GM18511 (cell line): ENCODE measurements at regions not wholly inside any gene's neighbourhood (a gene's known extent, or its start where the extent isn't known, plus 50 kb on each side); places are given as distances from the start of the nearest gene placed in this dataset.

Experiments
- ATAC-seq: cut with Tn5 transposase; IDR thresholded peaks from one replicate; pipeline ENCODE4 v1.9.1; 2021; ENCODE audit warnings: mild to moderate bottlenecking, moderate library complexity; ENCODE audit not compliant: unreplicated experiment

DNA sequence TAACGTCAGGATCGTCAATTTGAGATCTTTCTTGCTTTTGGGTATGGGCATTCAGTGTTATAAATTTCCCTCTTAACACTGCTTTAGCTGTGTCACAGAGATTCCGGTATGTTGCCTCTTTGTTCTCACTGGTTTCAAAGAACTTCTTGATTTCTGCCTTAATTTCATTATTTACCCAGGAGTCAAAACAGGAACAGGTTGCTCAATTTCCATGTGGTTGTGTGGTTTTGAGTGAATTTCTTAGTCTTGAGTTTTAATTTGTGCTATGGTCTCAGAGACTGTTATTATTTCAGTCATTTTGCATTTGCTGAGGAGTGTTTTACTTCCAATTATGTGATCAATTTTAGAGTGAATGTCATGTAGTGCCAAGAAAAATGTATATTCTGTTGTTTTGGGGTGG is 153.1 kb downstream of the PCDH17 start:
- no peak for ATAC-seq

DNA sequence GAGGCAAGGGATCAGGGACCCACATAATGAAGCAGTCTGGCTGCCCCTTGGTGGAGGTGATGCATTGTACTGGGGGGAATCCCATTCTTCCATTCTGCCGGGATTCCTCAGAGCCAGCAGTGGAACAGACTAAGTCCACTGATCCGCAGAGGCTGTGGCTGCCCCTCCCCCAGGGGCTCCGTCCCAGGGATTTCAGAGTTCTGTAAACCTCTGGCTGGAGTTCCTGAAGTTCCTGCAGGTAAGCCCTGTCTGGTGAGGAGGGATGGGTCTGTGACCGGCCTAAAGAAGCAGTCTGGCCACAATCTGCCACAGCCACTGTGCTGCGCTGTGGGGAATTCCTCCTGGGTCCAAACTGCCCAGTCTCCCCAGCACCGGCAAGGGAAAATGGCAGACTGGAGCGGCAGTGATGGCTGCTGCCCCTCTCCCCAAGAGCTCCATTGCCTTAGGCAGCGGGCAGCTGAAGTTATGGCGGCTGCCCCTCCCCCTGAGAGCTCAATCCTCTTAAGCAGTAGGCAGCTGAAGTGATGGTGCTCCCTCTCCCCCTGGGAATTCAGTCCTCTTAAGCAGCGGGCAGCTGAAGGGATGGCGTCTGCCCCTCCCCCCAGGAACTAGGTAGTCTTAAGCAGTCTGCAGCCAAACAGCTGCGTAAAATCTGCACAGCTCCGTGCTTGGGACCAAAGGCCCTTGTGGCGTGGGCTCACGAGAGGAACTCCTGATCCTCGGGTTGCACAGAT is 155.7 kb downstream of the PCDH17 start:
- no peak for ATAC-seq

DNA sequence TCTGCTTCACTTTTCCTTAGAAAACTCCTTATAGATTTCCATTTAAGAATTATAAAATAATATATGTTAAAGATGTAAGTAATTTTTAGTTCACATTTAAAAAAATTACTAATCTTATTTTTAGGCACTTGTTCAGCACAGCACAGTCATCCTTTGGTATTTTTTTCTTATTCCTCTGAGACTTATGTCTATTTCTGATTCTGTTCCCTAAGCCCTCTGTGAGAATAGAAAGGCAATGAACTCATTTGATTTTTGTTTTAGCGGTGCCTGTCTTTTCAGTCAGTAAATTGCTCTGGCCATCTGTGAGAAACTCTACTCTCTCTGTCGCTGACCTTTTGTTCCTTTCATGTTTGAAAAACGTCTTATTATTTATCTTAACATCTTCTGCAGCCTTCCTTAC is 168.1 kb downstream of the PCDH17 start:
- no peak for ATAC-seq

DNA sequence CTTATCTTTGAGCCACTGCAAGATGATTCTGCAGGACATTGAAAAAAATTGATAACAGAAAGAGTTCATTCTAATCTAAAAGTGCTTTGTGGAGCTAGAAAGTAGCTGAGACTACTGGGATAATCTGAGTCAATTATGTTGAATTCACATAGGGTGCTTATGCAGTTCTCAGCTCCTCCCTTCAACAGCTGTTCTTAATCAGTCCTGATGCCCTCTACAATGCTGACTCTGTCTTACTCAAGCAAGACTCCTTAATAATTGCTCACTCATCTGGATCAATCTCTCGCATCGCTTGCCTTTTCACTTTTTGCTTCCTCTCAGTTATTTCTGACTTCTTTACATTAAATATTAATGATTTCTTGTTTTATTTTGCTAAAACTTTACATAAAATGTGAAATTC is 182.1 kb downstream of the PCDH17 start:
- no peak for ATAC-seq

DNA sequence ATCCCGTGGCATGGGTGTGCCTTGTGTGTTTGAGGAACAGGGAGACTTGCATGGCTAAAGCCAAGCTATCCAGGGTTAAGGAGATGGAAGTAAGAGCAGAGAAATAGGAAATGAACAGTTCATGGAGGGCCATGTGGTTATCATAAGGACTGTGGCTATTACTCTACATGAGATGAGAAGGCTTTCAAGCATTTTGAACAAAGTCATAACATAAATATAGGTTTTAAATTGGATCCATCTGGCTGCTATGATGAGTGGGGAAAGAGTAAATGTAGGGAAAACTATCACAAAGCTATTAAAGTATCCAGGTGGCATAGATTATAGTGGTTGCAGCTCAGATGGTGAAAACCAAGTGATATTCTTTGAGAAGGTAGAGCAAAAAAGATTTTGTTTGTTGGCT is 184.1 kb downstream of the PCDH17 start:
- no peak for ATAC-seq

DNA sequence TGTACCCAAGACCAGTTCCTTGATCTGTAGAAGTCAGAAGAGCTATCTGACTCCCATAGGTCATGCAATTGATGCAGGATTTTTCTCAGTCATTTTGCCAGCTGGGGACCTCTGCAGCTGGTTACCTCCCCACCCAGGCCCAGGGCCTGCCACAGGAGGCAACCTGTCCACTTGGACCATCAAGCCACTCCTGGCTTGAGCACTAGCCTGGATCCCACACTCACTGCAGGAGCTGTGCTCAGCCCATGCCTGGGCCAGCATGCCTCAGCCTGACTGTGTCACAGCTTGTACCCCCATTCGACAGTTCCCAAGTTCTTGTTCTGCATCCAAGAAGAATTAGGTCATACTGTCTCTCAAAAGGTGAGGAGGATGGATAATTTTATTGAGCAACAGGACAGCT is 189.4 kb downstream of the PCDH17 start:
- no peak for ATAC-seq

DNA sequence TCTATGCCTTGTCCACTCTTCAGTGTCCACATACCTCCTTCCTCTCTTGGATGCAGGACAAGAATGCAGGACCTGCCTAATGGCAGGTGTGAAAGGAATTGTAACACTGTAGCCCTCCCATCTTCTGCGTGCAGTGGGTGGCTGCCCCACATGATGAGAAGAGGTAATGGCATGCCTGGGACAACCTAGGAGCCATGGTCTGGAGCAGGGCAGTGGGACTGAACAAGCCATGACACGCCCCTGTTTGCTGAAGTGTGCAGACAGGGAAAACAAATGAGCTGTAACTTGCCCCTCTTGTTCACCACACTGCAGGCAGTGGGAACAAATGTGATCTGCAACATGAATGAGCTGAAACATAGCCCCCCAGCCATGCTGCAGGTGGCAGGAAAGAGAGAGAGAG is 192.2 kb downstream of the PCDH17 start:
- ATAC-seq, result no peak

DNA sequence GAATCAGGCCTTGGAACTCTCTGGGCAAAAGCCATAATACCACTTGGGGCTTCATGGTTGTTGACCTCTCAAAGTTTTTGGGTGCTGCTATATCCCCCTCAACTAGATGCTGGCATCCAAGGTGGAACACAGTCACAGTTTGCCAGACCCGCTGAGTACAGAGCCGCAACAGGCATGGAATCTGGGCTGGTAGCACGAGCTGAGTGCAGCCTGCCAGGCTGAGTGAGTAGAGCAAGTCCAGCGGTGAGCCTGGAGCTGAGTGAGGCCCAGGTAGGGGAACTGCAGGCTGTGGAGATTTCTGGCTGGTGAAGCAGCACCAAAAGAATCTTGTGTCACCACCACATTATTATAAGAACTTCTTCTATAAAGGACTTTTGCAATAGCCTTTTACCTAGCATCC is 192.6 kb downstream of the PCDH17 start:
- ATAC-seq, result no peak

DNA sequence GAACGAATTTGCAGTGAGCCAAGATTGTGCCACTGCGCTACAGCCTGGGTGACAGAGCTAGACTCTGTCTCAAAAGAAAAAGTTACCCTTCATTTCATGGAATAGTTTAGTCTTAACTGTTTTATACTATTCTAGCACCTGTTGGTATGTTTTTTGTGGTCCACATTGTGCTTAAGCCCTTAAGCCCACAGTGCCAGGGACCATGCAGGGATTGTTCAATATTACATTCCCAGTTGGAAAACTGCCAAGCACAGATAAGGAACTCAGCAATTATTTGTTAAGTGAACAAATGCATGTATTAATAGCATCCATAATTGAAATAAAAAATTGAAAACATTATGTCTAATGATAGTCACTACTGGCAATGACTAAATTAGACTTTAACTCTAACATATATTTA is 193.5 kb downstream of the PCDH17 start:
- no peak for ATAC-seq

DNA sequence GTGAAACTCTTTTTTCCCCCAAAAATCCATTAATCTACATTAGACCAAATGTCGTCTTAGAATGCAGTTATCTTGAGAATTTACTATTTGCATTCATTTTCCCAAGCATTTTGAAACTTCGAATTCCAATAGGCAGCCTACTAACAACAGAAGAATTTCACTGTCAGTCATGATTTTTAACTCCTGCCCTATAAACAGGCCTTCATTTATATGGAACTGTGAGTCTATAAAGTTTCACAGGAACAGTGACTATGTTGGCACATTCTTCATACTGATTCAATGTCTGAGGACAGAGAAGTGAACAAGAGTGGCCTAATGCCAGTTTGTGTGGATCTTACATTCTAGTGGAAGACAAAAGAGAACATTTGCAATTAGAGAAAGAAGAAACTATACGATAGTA is 198.0 kb downstream of the PCDH17 start:
- ATAC-seq, result no peak

DNA sequence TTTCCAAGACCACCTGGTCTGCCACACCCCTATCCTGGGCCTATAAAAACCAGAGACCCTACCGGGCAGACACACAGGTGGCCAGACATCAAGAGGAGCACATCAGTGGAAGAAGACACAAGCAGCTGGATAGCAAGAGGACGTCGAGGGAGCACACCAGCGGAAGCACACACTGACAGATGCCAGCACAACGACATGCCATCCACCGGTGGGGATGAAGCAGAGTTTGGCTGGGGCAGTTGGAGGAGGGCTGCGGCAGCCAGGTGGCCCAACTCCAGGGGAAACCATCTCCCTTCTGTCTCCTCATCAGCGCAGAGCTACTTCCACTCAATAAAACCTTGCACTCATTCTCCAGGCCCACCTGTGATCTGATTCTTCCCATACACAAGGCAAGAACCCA is 200.6 kb downstream of the PCDH17 start:
- no peak for ATAC-seq

DNA sequence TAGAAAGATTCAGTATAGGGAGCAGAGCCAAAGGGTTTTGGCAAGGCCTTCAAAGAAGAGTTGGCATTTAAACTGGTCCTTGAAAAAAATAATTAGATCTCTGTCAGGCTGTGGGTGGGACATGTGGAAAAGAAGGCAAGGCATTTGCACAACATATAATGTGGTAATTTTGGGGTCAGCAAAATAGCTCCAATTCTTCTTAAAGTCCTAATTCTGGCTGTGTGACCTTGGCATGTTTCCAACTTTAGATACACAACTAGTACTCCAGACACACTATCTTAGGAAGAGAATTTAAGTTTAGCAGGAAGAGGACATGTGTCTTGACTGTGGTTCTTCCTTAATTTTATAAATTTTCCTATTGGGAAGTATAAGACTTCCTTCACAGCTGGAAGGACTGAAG is 206.3 kb downstream of the PCDH17 start:
- no peak for ATAC-seq

DNA sequence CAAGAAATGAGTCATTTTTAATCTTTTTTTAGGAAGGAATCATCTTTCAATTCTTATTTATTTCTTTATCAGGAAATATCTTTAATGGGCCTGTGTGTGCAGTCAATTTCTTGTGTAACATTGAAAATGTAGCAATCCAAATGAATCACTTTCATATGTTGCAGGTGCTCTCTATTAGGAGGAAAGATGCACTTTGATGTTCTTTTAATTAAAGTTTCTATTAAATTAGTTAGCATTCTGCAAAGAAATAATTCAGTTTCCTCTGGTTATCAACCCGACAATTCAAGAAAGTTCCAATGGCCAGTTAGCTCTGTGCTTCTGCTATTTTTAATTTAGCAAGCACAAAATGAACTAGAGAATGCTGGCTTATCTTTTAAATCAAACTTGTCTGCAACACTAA is 212.0 kb downstream of the PCDH17 start:
- ATAC-seq, result no peak

DNA sequence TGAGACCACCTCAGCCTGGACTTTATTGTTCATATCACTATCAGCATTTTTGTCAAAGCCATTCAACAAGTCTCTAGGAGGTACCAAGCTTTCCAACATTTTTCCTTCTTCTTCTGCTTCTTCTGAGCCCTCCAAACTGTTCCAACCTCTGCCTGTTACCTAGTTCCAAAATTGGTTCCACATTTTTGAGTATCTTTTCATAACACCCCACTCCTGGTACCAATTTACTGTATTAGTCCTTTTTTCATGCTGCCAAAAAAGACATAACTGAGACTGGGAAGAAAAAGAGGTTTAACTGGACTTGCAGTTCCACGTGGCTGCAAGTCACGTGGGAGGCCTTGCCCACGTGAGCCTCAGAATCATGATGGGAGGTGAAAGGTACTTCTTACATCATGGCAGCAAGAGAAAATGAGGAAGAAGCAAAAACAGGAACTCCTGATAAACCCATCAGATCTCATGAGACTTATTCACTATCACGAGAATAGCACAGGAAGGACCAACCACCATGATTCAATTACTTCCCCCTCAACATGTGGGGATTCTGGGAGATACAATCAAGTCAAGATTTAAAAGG is 215.1 kb downstream of the PCDH17 start:
- no peak for ATAC-seq

DNA sequence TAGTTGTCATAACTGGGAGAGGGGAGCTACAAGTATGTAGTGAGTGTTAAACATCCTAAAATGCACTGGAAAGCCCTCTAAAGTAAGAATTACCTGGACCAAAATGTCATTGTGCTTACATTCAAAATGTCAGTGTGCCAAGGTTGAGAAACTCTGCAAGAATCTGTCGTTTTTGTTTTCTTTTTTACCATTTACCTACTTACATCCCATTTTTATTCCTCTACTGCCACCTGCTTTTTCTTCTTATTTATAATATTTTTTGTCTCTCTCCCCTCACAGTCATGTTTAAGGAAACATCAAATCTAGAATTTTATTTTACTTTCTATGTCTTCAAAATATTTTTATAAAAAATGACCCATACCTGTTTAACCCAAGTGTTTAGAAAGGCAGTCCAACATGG is 226.4 kb downstream of the PCDH17 start:
- ATAC-seq, result no peak

DNA sequence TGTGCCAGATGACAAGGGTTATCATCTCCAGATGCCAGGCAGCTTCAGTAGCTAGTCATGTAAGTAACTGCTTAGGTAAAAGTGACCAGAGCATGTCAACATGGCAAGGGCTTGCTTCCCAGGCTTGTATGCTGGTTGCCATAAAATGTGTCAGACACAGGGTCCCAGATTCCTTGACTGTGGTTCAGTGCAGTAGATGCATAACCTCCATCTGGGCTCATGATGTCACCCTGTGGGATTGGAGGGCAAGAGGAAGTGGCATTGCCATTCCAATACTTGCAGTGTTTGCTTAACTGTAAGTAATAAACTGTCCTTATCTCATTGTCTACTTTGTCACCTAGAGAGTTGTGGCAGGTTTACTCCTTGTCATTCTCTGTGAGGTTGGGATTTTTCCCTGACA is 226.8 kb downstream of the PCDH17 start:
- no peak for ATAC-seq

DNA sequence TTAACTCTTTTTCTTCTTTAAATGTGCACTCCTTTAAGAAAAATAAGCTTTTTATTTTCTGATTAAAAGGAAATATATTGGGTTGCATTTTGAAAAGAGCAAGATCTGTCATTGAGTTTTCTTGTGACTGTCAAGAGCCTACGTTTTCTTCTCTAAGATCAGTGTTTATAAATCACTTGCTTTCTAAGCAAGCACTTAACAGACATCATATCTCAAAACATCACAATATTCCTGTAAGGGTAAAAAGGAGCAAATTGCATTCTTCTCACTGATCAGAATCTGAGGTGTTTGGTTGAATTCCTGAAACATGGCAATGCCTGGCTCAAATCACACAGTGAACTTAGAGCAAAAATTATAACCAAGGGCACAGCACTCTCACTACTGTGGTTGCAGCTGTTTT is 231.3 kb downstream of the PCDH17 start:
- no peak for ATAC-seq

DNA sequence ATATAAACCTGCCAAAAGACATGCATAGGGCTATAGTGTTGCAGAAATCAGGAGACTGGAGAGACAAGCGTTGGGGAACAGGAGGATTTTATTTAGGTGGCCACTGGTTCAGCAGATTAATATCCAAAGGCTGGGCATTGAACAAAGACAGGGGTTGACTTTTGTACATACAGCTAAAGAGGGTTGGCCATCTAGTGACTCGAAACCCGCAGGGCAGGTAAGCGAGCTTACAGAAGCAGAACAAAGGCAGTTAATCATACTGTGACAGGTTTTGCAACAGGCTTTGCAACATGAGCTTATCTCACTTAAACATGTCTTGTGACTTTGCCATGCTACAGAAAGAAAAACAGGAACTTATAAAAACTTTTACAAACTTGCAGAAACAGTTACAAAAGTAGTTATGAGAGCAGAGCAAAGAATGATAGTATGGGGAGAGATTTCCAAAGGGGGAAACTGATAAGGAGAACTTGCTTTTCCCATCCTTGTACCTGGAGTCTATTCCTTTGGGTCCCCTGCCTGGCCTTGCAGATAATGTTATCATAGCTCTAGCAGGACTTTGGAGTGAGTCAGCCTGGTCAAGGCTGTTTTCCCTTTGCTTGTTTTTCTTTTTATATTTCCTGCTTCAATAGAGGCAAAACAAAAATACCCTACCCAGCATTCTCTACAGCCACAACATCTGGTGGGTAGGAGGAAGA is 234.2 kb downstream of the PCDH17 start:
- no peak for ATAC-seq

DNA sequence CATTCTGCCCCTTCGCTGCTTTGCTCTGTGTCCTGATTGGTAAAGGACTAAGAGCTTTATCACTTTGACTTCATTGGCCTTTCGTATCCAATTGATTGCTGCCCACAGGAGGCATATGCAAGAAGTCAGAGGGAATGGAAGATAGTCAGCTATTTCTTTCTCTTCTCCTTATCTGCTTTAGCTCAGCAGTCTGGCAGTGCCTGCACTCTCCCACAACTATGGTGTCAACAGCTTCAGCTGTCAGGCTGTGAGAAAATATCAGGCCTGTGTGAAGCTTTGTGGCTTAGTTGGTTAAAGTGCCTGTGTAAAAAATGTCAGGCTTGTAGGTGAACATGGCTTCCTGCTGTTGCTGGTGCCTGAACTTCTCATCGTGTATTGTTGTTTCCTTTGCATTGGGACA is 243.0 kb downstream of the PCDH17 start:
- no peak for ATAC-seq

DNA sequence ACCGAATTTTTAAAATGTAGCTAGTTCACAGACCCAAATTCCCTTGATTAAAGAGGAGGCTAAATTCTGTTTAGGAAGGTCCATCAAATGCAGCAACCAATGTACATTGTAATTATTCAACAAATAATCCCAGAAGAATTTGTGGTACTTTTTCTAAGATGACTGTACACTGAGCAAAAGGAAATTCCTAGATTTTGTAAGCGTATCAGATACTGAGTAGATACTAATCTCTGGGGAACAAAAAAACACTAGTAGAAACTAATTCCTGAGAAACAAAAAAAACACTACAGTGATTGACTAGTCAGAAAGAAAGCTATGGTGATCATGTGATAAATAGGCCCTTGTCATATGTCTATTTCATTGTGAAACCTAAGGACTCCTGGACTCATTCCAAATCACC is 246.1 kb downstream of the PCDH17 start:
- no peak for ATAC-seq

DNA sequence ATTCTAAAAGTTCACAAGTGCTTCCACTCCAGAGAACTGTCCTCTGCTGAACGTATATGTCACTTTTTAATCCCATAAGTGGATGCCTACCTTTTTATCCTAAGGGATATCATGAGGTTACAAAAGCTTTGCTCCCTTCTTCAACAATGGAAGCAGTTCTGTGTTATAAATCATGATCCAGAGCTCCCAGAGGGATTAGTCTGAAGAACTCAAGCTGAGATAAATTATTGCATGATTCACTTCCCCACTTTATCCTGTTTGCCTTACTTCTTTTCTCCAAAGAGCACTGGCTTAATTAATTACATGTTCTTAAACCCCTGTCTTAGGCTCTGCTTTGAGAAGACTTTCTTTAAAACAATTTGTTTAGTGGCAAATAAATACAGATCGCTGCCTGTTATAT is 246.7 kb downstream of the PCDH17 start:
- no peak for ATAC-seq

DNA sequence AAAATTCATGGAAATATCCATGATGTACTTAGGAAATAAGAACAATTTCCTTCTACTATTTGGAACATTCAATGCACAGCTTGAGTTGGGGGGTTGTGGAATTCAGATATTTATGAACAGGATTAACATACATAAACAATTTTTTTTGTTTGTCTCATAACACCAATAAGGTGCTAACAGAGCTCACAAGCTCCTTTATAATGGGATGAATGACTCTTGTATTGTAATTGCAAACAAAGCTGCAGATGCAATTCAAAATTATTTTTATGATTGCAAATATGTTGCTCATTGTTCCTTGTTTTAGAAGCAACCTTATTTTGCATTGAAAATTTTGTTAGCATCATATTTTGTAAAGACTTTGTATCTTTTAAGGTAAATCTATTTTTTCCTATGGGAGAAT is 265.7 kb downstream of the PCDH17 start:
- ATAC-seq, result no peak

DNA sequence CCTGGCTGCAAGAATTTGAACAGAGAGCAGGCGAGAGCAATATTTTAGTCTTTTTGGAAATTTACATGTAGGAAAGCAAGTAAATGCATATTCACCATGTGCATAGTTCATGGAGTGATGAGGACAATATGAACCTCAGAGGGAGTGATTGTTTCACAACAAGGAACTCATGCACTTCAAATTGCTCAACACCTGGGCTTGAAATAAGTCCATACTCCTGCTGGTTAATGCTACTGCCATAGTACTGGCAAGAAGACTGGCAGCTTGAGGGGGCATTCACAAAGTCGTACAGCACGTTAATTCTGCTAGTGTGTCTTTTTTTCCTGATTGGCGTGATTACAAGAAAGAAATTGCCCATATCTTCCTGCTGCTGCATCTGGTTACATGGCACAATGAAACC is 267.6 kb downstream of the PCDH17 start:
- ATAC-seq, result no peak
